NCI-H748 (cell line): ENCODE measurements at regions not wholly inside any gene's neighbourhood (a gene's known extent, or its start where the extent isn't known, plus 50 kb on each side); places are given as distances from the start of the nearest gene placed in this dataset.

Experiments used
- DNase-seq: peaks from one replicate; lab custom pipeline; 2025; ENCODE audit not compliant: unreplicated experiment; lab: John Stamatoyannopoulos, UW

DNA sequence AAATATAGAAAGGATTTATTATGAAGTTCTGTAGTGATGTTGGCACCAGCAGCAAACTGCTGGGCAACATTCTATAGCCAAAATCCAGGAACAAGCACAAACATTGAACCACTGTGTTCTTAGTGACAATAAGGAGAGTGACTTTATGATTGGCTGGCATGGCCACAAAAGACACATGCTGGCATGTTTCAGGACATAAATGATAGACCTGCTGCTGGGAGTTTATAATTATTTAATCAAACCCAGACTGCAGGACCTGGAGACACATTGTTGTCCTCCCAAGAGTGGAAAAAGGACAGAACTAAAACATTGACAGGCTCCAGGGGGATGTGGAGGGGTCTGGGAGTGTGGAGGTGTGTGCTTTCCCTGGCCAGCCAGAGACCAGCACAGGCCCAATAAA is 255.3 kb upstream of the LRTM1 start:
- DNase-seq: peak; percentile 56

DNA sequence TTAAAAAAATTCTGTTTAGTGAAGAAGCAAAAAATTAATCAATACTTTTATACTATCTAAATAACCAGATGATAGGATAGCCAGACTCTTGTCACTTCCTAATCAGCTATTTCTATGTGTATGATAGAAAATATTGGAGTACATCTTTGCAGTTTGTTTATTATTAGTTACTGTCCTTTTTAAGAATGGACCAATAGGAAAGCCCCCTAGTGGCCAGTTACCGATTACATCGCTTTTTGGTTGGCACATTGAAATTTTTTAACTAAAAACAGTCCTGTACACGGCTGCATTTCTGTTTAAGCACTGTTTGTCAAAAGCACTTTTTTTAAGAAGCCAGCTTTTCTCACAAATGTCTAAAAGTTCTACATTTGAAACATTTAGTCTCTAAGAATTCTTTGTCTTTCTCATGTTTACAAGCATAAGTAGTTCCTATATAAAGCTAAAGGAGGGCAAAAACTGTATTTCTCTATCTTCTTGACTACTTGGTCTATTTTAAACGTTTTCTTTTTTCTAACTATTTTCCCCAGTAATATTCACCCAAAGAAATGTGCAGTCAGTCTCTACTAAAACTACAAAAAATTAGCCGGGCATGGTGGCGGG is 253.2 kb upstream of the LRTM1 start:
- DNase-seq: peak; percentile 35

DNA sequence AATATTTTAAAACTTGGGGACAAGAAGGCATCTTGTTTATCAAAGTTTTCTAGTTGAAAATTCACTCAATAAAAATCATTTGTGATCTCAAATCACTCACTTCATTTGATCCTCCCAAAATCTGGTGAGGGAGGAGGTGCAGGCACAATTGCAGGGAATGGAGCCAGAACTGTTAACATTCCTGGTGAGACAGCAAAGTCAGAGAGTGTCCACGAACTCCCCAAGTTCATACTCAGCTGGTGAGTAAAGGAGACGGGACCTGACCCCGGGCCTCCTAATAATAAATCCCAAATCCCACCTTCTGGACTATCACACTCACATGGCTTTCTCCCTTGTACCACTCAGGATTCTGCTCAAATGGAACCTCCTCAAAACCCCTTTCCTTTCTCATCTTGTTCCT is 252.3 kb upstream of the LRTM1 start:
- DNase-seq: no peak

DNA sequence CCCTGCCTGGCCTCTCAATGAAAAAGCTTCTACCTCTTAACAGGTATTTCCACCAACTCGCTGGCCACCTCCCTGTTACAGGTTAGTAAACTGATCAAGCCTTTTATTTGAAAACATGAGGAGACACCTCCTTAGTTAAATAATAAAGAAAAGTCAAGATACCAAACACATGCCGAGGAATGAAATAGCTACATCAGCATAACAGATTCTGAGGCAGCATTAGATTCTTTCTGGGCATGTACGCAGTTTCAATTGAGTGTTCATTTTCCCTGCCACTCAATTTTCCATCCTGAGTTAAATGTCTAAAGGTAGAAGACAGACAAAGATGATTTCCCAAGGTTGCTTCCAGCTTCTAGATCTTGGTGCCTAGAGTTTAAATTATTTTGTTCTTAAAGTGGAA is 250.5 kb upstream of the LRTM1 start:
- no peak for DNase-seq

GRCh38 chr3:55177749-55178148 is 249.9 kb upstream of the LRTM1 start:
- DNase-seq: no peak

DNA sequence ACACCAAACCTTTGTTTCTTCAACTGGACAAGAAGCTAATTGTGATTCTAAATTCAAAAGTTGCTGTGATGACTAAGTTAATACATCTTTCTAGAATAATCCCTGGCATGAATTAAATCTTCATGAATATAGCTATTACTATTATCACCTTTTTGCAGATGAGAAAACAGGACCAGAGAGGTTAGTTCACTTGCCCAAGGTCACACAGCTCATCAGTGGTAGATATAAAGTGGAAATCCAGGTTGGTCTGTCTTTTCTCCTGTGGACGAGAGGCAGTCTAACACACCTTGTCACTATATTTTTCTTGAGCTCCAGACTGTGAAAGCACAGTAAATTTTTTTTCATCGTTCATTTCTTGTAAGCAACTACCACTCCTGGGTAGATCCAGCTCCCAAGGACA is 247.6 kb upstream of the LRTM1 start:
- DNase-seq: no peak

- no peak for DNase-seq
These were observed 246.9 kb upstream of the LRTM1 start for GRCh38 chr3:55174747-55175146.

GRCh38 chr3:55173504-55173903 is 245.6 kb upstream of the LRTM1 start:
- DNase-seq: no peak

DNA sequence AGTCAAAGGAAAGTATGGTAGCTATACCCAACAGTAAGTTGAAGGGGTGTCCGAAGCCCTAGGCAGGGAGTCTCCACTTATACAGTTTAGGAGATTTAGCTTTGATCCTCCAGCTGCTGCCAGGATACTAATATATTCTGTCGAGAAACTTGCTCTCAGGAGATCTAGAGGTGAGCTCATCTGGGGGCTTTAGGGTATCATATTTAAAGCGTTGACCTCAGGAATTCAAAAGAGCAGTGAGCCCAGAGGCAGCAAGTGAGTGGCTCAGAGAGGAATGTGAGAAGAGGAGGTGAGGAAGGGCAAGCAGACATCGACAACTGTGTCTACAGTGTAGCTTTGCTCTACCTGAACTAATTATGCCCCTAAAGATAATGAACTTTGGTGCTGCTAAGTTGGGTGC is 245.1 kb upstream of the LRTM1 start:
- no peak for DNase-seq

GRCh38 chr3:55170444-55170843 is 242.6 kb upstream of the LRTM1 start:
- DNase-seq: no peak

DNA sequence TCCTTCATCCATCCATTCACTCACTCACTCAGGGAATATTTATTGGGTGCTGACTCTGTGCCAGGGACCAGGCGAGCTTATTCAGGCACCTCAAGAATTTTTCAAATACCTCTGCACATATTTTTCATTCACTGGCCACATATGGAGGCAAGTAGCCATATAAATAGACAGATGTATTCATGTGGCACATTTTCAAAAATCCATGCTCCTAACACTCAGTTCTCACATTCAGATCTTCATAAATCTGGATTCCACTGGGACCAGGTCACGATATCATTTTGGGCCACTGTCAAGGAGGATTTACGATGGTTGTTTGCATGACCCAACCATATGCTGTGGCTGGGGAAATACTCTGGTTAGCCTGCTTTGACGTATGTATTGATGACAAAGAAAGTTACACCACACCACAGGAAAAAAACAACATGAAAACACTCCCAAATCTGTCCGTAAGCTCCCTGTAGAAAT is 241.8 kb upstream of the LRTM1 start:
- no peak for DNase-seq

- no peak for DNase-seq
These were observed 241.3 kb upstream of the LRTM1 start for GRCh38 chr3:55169161-55169560.

- DNase-seq: no peak
These were observed 239.9 kb upstream of the LRTM1 start for GRCh38 chr3:55167586-55168317.

GRCh38 chr3:55166576-55167555 is 239.0 kb upstream of the LRTM1 start:
- DNase-seq: no peak

- no peak for DNase-seq
These were observed 238.0 kb upstream of the LRTM1 start for GRCh38 chr3:55165704-55166405.

DNA sequence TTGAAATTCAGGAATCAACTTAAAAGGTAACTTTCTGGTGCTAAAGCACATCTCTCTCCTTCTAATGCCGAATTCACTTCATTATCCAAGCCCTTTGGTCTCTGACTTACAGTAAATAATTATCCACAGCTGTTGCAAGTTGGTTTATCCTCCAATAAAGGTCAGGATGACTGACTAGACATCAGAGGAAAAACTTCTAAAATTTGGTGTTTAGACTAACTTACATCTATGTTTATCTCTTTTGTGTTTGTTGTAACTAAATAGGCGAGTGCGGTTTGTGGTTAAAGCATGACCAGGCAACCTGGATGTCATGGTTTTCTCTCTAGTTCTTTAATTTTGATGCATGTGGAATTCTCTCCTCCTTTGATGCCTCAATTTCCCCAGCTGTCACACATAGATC is 237.4 kb upstream of the LRTM1 start:
- no peak for DNase-seq

DNA sequence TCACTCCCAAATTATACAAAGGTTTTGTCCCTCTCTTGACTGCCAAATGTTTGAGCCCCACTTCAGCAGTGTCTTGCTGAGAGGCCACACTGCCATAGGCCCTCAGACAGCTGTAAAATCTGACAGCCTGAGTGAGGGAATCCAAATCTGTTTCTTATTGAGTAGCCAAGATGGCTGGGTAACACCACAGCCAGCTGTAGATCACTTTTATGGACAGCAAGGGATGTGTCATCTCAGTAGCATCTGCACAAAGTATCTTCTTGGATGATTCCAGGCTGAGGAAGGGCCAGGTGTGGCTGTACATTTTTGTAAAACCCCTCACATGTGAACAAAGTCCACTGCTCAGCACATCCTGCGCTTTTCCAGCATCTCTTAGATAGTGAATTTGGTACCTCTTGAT is 237.0 kb upstream of the LRTM1 start:
- no peak for DNase-seq

DNA sequence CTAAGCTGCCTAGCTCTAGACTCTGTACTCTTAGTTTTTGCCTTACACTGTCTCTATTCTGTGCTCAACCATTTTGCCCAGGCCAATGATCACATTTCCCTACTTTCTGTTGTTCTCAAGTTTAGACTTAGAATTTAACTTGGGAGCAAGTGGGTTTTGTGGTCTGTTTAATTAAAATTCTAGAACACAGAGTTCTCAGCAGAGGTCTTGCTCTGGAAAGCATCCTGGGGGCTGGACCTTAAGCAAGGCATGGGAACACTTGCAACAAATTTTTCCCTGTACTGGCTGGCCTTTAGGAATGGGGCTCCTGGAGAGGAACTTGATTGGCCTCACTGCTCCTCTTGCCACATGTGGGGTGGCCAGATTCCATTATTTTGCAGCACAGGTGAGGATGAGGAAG is 236.3 kb upstream of the LRTM1 start:
- no peak for DNase-seq

DNA sequence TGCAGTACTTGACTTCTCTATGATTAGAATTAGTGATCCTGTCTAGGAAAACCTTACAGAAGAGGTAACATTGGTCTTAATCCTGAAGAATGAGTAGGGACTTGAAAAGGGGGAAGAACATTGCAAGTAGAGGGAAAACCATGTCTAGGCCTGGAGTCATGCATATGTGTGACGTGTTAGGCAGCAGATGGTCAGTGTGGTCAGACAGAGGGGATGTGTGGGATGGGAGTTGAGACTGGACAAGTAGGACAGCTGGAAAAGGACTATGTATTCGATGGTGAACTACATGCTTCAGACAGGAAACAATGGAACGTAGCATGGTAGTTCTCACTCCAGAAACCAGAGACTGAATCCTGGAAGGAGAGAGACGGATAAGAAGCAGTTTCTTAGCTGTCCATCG is 235.6 kb upstream of the LRTM1 start:
- DNase-seq: no peak

- no peak for DNase-seq
These were observed 234.4 kb upstream of the LRTM1 start for GRCh38 chr3:55162031-55162795.
